G401 (cell line): ENCODE measurements at regions not wholly inside any gene's neighbourhood (a gene's known extent, or its start where the extent isn't known, plus 50 kb on each side); places are given as distances from the start of the nearest gene placed in this dataset.

ENCODE experiments used
- DNase-seq: peaks from one replicate; pipeline ENCODE4 v3.0.0-alpha.2; 2015; ENCODE audit warnings: low spot score
- in situ Hi-C: cut with HindIII; loops from 2 replicates; pipeline ENCODE4 v1.10.0; 2016; ENCODE audit warnings: low sequenced_read_pairs, mixed read lengths

DNA sequence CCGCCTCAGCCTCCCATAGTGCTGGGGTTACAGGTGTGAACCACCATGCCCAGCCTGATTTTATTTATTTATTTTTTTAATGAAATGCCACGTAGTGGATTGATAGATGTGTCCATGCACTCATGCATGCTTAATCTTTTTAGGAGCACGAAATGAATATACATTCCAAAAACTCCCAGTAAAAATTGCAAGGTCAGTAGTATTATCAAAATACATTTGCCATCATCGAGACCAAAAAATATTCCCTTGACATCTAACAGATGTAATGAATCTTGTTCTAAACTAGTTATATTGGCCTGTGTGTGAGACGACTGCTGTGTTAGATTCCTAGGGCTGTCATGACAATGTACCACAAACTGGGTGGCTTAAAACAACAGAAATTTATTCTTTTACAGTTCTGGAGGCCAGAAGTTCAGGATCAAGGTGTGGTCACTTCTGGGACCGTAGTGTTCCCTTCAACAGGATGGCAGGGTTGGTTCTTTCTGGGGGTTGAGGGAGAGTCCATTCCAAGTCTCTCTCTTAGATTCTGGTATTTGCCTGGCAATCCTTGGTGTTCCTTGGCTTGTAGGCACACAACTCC, 56.1 kb upstream of the UBL3 start:
- no peak for DNase-seq
- in situ Hi-C loops: no loop called here

- no peak for DNase-seq
- in situ Hi-C loops: no loop called here
Observed at GRCh38 chr13:29905845-29906244, 55.4 kb upstream of the UBL3 start.

- in situ Hi-C loops: no loop called here
Observed at GRCh38 chr13:29903996-29904395, 53.6 kb upstream of the UBL3 start.

DNA sequence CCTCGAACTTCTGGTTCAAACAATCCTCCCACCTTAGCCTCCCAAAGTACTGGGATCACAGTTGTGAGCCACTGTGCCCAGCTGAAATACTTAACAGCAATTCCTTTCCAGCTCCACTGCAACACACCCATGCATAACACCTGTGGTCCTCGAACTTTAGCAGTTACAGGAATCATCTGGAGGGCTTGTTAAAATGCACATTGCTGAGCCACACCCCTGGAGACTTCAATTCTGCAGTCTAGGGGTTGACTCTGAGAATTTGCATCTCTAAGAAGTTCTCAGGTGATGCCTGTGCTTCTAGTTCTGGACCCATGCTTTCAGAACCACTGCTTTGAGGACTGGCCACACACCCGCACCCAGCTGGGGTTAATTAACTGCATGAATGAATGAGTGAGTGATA, 53.1 kb upstream of the UBL3 start:
- no peak for DNase-seq
- in situ Hi-C loops: no loop called here

More at GRCh38 chr13:29903996-29904395, 53.6 kb upstream of the UBL3 start:
- DNase-seq: peak; percentile 49

DNA sequence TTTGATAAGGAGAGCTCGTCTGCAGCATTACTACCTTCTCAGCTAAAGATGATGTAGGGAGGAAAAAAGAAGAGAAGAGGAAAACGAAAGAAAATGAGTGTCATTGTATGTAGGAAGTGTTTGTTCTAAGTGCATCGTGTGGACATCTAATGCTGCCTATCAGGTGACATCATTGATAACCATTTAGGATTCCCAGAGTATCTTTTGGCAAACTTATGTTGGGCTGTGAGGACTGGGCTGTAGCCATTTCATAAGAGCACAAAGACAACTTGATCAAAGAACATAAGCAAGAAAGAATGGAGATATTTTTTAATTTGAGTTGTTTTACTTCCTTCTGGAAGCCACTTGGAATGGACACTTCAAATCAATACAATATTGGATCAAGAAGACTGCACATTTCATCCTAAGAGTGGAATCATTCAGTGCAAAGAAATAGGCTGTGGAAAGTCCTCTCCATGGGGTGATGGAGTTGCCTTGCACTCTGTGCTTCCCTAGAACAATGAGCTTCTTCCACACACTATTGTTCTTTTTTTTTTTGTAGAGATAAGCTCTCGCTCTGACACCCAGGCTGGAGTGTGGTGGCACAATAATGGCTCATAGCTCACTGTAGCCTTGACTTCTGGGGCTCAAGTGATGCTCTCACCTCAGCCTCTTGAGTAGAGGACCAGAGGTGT, 52.4 kb upstream of the UBL3 start:
- in situ Hi-C loops: no loop called here
- DNase-seq: no peak

GRCh38 chr13:29901710-29902631, 51.6 kb upstream of the UBL3 start:
- in situ Hi-C loops: no loop called here

More at GRCh38 chr13:29901710-29902631, 51.6 kb upstream of the UBL3 start:
- no peak for DNase-seq
